ENCODE measurements at regions not wholly inside any gene's neighbourhood (a gene's known extent, or its start where the extent isn't known, plus 50 kb on each side); places are given as distances from the start of the nearest gene placed in this dataset.

DNA sequence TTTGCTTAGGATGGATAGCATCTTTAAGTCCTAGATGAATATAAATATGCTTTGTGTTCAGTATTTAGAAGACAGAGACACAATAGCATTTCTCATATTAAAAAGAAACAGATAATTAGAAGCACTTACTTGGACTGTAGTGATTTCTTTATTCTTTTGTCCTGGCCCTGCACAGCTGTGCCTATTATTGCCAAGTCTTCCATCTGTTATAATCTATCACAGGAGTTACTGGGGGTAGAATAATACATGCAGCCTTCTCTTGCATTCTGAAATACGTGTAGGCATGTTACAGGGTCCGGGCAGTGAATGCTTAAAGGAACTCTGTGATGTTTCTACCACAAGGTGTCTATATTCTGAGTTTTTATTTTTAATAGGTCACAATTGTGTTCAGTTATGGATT is 461.5 kb upstream of the COBL start:
- no peak overlapping the region for H3K4me3 ChIP-seq (replicated peaks; ENCODE audit: low read depth, low read length)
- TF ChIP-seq, protein P1, sequence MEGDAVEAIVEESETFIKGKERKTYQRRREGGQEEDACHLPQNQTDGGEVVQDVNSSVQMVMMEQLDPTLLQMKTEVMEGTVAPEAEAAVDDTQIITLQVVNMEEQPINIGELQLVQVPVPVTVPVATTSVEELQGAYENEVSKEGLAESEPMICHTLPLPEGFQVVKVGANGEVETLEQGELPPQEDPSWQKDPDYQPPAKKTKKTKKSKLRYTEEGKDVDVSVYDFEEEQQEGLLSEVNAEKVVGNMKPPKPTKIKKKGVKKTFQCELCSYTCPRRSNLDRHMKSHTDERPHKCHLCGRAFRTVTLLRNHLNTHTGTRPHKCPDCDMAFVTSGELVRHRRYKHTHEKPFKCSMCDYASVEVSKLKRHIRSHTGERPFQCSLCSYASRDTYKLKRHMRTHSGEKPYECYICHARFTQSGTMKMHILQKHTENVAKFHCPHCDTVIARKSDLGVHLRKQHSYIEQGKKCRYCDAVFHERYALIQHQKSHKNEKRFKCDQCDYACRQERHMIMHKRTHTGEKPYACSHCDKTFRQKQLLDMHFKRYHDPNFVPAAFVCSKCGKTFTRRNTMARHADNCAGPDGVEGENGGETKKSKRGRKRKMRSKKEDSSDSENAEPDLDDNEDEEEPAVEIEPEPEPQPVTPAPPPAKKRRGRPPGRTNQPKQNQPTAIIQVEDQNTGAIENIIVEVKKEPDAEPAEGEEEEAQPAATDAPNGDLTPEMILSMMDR (IDR thresholded peaks at IDR 0.05; ENCODE audit: low read length, missing control alignments) = no peak
- no peak for DNase-seq (ENCODE audit: low read depth)

DNA sequence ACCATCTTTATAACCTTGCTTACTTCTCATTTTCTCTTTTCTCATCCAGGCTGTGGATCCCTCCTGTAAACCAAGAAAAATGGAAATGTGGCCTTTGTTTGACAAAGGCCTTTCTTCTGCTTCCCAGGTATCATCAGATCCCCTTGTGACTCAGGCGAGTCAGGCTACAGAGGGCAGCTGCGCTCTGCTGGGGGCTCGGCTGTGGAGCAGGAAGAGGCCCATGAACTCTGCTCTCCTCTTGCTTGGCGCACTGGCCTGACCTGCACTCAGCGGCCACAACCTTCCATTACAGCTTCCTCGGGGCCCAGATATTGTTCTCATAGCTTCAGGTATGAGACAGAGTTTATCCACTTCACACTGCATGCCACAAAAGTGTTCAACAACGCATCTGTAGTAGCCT is 457.6 kb upstream of the COBL start:
- H3K4me3 ChIP-seq (replicated peaks; ENCODE audit: low read depth, low read length) = no peak overlapping the region
- TF ChIP-seq, protein P1 (IDR thresholded peaks at IDR 0.05; ENCODE audit: low read length, missing control alignments) = no peak
- DNase-seq (ENCODE audit: low read depth) = no peak

DNA sequence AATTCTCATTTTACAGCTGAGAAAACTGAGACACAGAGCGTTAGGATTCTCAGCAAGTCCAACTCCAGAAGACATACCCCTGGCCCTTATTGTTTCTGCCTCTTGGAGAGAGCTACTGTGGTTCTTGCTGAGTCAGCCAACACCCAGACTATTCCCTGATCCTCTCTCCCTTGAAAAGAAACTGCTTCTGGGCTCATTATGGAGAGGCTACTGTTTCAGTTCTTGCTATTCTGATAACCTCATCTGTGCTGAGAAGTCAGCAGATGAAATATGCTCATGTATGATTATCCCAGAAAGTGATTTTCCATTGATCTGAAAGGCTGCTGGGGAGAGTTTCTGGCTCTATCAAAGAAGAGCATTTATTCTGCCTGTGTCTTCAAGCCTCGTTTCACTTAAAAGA is 455.6 kb upstream of the COBL start:
- DNase-seq (ENCODE audit: low read depth) = no peak
- TF ChIP-seq, protein P1 (IDR thresholded peaks at IDR 0.05; ENCODE audit: low read length, missing control alignments) = no peak
- no peak overlapping the region for H3K4me3 ChIP-seq (replicated peaks; ENCODE audit: low read depth, low read length)

DNA sequence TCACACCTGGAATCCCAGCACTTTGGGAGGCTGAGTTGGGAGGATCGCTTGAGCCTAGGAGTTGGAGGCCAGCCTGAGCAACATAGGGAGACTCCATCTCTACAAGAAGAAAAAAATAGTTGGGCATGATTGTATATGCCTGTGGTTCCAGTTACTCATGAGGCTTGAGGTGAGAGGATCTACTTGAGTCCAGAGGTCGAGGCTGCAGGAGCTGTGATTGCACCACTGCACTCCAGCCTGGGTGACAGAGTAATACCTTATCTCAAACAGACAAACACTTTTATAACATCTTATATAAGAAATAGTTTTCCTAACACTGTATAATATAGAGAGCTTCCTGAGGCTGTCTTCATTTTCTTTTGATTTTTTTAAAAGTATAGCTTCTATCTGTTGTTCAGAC is 448.4 kb upstream of the COBL start:
- no peak for DNase-seq (ENCODE audit: low read depth)
- TF ChIP-seq, protein P1 (IDR thresholded peaks at IDR 0.05; ENCODE audit: low read length, missing control alignments) = no peak
- H3K4me3 ChIP-seq (replicated peaks; ENCODE audit: low read depth, low read length) = no peak overlapping the region

DNA sequence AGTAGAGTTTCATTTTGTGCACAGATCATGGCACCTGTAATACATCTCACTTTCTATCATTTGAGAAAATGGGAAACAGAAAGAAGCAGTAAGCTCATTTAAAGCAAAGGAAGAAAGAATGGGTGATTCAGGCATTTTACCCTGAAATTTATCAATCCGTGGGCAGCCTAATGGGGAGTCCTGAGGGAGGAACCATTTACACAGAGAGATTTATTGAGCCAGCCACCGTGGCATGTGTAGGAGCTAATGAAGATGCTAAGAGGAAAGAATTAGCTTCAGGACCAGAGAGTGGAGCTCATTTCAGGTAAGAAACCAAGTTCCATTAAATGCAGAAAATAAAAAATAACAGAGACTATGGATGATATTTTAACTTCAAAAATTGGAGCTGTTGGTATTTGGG is 443.4 kb upstream of the COBL start:
- no peak overlapping the region for H3K4me3 ChIP-seq (replicated peaks; ENCODE audit: low read depth, low read length)
- no peak for DNase-seq (ENCODE audit: low read depth)
- TF ChIP-seq, protein P1 (IDR thresholded peaks at IDR 0.05; ENCODE audit: low read length, missing control alignments) = no peak

DNA sequence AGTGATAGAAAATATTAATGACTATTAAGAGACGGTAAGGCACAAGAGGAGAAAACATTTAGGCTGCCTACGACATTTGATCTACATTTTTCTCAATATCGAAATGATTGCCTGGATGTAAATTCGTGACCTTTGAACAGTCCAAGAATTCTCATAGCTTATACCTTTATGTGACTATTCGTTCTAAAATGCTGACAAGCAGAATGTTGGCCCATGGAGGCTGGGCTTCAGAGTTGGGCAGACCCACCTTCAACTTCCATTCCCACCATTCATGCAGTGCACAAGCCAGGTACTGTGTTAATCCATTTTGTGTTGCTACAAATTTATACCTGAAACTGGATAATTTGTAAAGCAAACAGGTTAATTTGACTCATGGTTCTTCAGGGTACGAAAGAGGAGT is 441.4 kb upstream of the COBL start:
- DNase-seq (ENCODE audit: low read depth) = no peak
- TF ChIP-seq, protein P1 (IDR thresholded peaks at IDR 0.05; ENCODE audit: low read length, missing control alignments) = no peak
- no peak overlapping the region for H3K4me3 ChIP-seq (replicated peaks; ENCODE audit: low read depth, low read length)

DNA sequence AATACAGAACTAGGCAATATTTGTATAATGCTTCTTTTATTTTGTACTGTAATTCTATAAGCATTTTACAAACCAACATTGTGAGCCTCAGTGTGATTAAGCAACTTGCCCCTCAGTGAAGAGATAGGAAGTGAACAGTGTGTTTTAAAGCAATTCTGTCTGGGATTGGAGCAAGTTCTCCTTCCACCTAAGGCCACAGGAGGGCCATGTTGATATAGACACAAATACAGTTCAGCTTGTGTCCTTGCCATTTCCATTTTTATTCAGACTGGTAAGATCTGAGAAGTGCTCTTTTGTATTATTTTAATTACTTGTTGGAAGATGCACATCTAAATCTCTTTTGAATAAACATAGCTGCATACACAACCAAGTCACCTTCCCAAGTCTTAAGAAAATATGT is 416.3 kb upstream of the COBL start:
- no peak for DNase-seq (ENCODE audit: low read depth)
- TF ChIP-seq, protein P1 (IDR thresholded peaks at IDR 0.05; ENCODE audit: low read length, missing control alignments) = no peak
- H3K4me3 ChIP-seq (replicated peaks; ENCODE audit: low read depth, low read length) = no peak overlapping the region
